Activated CD8-positive, alpha-beta memory T cell treated with anti-CD3 and anti-CD28 coated beads, Interleukin-2, amount 50 U/mL, for 24 hours (primary cell): ENCODE measurements at regions not wholly inside any gene's neighbourhood (a gene's known extent, or its start where the extent isn't known, plus 50 kb on each side); places are given as distances from the start of the nearest gene placed in this dataset.
"Not testable (repeated sequence)": the region's sequence is repeated elsewhere in the genome, so short reads cannot be mapped to it uniquely, and the experiment has no call there.

Experiments used
- DNase-seq: peaks from one replicate; pipeline ENCODE4 v3.0.0-alpha.2; 2020; ENCODE audit errors: extremely low read depth

DNA sequence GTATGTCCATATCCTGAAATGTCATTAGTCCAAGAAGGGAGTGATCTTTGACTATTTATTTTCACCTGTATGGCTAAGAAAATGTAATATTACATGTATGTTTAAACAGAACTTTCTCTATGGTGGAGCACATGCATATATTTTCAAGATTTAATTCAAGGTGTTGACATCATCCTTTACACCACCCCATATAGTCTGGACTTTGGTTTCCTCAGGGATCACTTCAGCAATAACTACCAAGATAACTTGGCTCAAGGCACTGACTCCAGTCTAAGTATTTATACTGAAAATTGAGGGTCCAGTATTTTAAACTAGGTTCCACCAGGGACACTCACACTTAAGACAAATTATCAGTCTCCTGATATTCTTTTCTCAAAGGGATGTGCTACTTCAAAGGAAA is 660.6 kb downstream of the EFNB2 start:
- DNase-seq: no peak

DNA sequence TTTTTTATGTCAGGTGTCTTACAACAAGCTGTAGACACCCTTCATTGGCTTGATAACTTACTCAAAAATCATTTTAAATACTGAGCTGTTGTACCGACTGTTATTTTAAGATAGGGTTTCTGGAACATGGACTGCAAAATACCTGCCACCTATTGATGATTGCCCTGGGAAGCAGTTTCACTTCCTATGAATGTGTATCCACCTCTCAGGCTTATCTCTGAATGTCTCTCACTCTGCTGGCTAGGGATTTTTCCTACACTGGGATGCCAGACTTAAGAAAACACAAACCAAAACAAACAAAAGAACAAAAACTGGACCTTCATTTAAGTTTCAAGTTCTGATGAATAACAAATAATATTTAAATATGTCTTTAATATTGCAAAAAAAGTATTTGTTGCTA is 663.7 kb downstream of the EFNB2 start:
- no peak for DNase-seq

DNA sequence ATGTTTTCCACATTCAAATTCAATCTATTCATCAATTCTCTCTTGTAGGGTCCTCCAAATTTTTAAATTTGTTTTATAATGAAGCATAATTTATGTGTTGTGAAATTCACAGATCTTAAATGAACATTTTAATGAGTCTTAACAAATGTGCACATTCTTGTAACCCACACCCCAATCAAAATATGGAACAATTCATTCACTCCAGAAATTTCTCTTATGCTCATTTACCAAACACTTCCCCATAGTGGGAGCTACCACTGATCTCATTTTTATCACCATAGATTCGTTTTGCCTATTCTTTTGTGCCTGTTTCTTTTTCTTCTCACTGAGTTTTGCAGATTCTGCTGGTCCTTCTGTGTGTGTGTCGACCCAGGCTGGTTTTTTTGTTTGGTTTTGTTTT is 664.1 kb downstream of the EFNB2 start:
- DNase-seq: no peak

DNA sequence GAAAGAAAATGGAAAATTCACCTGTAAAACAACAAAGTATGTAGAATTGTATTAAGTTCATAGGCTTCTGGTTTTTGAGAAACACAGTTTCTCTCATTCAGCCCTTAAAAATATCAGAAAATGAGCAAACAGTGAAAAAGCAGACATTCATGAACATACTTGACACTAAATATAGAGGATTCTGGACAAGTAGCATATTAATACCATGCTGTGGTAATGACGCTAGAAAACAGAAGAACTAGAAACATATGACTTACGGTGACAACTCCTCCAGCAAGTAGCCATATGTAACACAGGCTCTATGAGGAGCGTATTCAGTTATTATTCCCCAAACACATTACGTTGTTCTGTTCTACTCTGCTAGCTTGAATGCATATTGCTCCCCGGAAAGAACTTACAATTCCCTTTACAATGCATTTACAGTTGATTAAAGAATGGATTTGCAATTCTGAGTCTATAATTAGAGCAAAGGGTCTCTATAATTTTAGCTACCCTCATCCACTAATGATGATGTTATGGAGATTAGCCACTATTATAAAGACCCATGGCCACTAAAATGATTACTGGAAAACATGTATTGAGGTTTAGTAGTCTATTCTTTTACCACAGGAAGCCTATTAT is 672.1 kb downstream of the EFNB2 start:
- no peak for DNase-seq

DNA sequence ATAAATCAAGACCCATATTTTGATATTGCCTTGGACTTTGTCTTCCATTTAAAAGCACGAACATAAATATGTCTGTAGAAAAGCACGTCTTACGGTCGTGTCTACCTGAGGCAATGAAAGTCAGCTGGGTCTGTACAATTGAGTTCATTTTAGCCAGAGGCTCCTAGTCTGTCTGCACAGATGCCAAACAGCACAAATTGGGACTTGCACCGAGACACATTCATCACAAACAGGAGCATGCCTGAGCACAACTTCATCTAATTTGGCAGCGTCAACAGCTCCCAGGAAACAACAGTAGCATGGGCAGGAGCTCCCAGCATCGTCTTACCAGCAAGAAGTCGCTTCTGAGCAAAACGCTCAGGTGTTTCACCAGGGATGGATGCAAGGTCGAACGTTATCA is 687.0 kb downstream of the EFNB2 start:
- DNase-seq: no peak

DNA sequence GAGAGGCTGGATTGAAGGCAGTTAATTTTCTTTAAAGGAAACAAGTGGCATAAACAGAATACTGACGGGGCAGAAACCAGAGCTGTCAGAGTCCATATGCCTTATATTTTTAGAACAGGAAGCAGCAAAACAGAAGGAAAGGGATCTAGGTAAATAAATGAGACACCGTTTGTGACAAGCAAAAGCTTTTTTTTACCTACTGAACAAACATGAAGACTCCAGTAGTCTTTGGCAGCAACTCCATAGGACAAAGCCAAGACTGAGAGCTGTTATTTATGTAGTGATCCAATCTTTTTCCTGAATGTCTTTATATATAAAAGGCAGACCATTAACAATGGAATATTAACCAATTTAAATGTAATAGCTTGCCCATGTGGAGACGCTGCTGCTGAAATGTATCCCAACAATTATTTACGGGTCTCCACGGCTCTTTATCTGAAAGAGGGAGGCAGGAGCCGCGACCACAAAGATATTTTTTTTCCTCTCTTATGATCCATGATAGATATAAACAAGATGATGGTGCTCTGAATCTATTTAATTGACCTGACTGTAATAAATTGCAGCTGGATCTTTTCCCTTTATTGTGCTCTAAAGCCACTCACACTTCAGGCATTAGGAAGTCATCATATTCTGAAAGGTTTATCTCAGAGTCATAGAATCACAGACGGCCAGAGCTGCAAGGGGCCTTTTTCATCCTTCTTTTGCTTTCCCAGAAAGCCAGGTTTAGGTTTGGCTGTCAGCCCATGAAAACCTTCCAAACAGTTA is 687.8 kb downstream of the EFNB2 start:
- no peak for DNase-seq

DNA sequence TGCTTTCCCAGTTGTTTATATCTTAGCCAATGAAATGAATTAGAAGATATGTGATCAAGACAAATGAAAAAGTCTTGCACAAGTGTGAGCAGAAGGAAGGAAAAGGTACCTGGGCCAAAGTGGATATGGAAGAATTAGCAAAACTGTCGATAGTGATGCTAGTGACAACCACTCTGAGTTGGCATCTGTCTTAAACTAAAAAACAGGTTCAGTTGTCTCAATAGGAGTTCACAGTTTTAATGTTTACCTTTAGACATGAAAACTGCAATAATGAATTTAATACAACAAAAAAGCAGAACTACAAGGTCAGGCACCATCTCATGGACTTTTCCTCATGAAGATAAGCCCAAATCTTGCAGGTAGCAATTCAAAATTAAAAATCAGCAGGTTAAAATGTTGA is 688.5 kb downstream of the EFNB2 start:
- no peak for DNase-seq

DNA sequence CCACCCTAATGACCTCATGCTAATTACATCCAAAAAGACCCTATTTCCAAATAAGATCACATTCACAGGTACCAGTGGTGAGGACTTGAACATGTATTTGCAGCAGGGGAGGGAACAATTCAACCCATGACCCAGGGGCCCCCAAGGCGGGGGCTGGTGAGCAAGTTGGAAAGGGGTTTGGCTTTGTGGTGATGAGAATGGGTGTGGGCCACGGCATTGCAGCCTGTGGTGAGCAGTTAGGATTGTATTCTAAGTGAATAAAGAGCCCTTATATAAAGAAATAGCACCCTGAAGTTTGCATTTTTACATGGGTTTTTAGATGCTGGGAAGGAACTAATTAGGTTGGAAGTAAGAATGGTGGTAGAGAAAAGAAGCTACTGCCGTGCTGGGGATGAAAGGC is 694.2 kb downstream of the EFNB2 start:
- DNase-seq: no peak

DNA sequence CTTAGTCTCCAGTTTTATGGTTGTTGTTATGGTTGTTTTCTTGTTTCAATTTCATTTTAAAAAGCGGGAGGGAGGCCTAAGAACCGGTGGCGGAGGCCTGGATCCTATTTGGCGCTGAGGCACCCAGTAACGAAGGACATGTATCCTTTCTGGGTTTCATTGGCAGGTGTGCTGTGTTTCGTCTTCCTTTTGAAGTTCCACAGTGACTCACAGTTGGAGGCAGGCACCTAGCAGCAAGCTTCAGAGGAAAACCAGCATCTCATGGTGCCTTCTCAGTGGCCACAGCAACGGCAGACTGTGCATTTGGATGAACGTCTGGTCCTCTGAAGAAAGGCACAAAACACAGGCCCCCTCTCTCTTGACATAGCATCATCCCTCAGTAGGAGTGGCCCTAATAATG is 697.2 kb downstream of the EFNB2 start:
- DNase-seq: no peak

DNA sequence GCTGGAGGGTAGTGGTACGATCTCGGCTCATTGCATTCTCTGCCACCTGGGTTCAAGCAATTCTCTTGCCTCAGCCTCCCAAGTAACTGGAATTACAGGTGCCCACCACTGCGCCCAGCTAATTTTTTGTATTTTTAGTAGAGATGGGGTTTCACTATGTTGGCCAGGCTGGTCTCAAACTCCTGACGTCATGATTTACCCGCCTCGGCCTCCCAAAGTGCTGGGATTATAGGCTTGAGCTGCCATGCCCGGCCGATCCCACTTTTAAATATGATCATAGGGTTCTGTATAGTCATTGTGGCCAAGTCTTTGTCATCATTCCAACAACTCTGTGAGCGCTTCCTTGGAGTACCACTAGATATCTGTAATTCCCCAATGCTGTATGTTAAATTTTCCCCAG is 698.2 kb downstream of the EFNB2 start:
- not testable (repeated sequence) for DNase-seq

DNA sequence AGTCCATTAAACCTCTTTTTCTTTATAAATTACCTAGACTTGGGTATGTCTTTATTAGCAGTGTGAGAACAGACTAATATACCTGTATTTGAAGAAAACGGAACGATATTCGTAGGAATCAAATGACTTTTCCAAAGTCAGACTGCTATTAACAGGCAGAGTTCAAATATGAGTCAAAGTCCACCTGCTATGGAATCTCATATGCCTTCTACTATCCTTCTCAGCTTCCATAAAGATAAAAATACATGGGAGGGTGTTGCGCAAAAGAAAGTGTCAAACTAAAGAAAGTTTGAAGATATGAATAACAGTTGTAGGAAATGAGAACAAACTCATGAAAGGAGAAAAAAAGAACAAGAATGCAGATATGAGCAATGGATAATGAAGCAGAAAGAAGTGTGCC is 704.6 kb downstream of the EFNB2 start:
- DNase-seq: no peak

DNA sequence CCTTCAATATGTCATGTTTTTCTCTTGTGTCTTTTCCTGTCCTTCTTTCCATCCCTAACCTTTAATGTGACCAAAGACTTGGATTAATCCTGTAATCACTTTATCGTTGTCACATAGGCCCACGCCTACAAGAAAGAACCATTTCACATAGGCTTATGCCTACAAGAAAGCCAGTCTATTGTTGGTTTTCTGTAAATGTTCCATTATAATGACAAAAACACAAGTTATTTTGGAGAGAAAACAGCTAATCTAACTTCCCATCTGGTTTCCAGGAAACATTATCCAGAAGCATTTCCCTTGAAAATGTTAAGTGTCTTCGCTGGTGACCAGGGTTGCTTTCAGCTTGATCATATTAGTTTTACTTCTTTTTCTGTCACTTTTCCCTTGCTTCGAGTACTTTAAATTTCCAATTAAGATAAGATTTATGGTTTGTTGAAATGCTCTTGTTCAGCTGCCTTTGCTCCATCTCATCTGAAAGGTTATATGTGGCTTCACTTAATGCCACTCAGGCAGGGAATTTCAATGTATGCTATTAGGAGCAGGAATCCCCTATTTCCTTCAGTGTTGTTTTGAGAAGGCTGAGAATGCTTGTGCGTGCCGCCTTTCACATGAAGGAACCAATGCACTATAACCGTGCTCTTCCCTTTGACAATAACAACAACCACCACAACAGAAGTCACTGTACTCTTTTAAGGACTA is 708.2 kb downstream of the EFNB2 start:
- DNase-seq: no peak

DNA sequence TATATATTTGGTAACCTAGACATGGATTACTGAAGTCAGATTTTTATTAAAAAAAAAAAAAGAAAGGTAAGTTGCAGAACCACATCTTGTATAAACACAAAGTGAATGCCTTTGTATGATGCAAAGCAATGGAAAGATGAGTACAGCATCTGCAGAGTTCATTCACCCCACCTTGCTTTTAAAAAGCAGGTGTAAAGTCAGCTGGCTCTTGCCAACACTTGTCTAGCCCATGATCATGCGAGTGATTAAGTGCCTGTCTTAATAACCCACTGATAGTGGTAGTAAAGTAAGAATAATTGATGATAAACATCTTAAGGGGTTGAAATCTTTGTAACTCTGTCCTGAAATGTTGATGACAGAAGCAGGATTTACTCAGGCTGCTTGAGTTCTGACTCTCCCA is 710.4 kb downstream of the EFNB2 start:
- DNase-seq: no peak

DNA sequence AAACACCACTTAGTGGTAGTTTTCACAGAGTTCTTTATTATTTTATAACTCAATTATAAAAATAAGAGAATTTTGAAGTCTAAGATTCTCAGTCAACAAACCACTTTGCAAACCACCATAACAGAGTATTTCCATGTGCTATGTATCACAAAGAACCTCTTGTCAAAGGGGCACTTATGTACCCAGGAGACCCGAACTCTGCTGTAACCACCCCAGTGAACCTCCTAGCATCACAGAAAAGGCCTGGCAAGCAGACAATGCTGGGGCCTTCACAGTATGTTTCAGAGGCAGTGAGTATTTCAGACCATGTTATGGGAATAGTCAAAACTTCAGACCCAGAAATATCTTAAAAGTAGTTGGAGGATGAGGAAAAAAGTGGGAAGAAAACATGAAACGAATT is 714.1 kb downstream of the EFNB2 start:
- no peak for DNase-seq

DNA sequence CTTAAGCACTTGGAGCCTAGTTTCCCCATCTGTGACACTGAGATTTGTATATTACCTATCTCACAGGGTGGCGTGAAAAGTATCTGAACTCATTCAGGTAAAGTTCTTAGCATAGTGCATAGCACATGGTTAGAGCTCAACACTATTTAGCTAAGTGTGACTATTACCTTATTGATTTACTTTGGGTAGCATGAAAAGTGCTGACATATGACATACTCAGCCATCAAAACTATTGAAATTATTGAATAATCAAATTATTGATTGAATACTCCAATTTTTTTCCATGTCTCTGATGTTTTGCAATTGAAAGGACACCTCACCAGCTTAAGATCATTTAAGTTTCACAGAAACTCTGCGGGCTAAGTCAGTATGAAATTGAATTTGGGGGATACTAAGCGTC is 715.0 kb downstream of the EFNB2 start:
- no peak for DNase-seq

DNA sequence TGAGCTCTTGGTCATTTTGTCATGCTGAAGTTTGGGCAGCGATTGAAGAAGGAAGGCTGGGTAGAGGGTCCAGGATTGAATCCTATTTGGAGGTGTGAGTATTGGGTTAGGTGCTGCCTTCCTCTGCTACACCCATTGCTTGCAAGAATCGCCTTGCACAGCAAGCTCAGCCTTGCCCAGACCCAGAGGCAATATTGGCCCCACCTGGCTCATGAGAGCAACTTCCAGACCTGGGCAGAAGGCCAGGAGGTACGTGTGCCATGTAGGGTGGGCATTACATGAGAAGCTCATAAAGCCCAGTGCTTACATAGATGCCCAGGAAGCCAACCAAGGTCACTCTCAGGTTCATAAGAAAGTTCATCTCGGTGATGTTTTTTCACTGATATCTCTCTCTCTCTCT is 718.0 kb downstream of the EFNB2 start:
- DNase-seq: no peak

DNA sequence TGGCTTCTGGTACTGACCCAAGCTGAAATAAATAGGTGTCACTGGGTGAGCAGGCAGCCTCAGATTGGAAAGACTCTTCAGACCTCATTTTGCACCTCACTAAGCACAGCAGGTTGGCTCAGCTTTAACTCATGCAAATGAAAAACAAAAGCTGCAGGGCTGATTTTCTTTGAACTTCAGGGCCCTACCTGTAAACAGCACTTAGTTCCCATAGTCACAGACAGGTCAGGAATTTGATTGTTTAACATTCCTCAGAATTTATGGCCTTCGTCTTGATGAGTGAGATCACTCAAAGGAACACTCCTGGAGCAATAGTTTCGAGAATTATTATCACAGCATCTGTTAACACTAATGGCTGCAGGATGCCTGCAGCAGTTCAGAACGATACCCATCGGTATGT is 718.5 kb downstream of the EFNB2 start:
- no peak for DNase-seq

DNA sequence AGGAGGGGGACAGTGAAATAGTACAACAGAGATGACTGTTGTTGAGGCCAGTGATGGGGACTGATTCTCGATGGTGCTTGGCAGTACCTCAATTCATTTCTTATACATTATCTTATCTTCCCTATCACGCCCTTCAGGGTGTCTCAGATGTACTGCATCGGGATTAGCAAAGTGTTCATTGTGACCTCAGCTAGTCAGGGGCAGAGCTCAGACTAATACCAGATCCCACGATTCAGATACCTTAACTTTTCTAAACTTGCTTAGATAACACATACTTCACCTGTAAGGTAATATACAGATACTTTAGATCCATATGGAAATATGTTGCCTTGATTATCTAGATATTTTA is 720.6 kb downstream of the EFNB2 start:
- DNase-seq: no peak

DNA sequence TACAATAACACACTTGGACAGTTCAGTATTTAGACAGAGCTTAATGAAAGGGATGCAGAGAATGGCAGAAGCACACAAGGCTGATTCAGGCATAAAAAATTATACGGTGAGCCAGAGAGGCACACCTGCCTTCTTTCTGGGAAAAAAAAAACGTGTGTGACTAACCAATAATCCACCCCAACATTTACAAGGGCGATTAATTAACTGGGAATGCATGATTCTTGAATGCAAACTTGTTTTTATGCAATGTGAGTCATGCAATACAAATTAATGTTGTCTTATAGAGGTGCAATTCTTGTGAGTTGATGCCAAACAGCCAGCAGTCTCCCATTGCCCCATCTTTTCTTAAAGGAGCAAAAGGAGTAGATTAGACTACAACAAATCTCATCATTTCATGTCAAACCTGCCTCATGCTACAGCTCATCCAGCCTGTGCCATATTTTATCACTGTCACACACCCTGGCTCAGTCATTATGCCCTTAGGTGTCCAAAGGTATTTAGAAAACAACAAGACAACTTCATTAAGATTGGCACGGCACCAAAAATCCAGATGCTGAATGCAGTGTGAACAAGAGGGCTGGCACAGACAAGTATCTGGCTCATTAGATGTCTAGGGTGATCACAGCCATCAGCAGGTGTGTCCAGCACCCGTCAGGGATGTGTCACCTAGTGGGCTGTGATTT is 721.1 kb downstream of the EFNB2 start:
- DNase-seq: no peak

DNA sequence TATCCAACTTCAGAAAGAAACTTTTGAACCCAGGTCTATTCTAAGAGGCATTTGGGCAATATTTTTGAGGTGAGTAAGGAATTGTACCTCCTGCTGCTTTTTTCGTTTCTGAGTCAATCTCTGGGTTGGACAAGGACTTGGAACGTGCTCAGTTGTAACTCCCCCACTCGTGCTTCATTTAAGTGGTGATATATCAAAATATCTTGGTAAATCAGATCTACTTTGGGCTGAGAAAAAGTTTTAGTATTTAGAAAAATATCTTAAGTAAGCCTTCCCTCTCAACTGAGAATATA is 728.9 kb downstream of the EFNB2 start:
- no peak for DNase-seq

DNA sequence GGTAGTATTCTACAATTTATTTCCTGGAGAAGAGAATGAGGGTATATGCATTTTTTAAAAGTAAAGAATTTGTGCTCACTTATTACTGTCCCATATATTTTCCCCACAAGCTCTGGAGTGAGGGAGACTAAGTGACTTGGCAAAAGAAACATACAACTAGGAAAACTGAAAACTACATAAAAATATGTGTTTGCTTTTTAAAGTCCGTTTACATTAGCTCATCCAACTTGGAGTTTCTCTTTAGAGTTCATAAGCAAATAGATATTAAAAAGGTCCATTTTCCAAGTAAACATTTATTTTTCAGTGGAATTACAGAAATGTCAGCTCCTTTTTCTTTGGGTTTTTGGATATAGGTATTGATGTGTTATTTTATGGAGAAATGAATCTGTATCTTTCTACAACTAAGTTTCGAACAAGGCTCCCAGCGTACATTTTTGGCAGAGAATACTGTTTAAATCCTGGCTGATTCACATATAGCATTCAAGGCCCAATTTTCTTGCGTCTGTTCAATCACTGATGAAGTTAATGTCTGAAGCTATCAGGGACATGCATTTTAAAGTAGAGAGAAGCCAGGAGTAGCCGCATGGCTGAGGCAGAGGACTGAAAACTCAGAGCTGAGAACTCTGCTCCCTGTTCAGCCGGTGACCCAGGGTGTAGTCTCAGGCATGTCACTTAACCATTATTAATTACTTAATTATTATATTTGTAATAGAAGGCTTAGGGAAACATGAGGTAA is 729.4 kb downstream of the EFNB2 start:
- DNase-seq: no peak

DNA sequence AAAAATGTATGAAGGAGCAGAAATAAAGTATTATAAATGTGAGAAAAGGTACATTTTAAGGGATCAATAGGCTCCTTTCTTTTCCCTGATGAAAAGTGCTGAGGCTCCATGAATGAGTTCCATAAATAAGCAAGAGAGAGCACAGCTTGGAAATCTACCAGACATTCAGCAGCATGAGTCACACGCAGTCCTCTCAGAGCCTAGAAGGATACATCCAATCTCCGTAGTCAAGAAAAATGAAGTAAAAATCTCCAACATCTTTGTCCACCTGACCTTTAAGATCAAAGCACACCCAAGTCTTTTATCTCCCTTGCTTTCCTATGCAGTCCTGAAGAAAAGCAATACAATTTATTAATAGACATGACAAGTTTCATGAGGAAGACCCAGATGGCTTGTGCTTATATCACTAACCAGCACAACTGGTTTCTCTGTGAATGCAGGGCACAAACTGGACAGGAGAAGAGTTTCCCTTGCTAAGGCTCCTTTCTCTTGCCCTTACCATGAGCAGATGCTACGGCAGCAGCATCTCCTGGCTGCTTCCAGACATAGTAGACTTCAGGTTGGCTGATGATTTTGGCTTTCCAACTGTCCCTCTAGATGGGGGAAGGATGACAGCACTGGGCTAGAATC is 730.8 kb downstream of the EFNB2 start:
- DNase-seq: no peak
